ENCODE measurements at regions not wholly inside any gene's neighbourhood (a gene's known extent, or its start where the extent isn't known, plus 50 kb on each side); places are given as distances from the start of the nearest gene placed in this dataset.
A peak's percentile ranks its signal among the peaks of the same experiment; 100 is the strongest.
"Not testable (repeated sequence)": the region's sequence is repeated elsewhere in the genome, so short reads cannot be mapped to it uniquely, and the experiment has no call there.

DNA sequence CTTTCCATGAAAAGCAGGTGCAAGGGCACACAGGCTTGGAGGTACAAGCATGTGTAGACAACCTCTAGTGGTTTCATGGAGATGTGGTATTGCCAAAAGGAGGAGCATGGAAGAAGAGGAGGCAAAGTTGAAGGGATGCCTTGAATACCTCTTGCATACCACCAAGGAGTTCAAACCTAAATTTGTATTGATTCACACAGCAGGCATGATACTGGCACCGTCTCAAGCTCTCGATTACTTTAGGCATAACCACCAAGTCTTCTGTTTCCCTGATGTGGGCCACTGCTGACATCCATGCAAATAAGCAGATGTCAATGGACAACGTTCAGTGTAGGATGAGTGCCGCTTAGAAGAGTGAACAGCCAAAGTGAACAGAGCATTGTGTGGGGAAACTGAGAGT is 87.1 kb downstream of the SCN11A start:
- DNase-seq: no peak

DNA sequence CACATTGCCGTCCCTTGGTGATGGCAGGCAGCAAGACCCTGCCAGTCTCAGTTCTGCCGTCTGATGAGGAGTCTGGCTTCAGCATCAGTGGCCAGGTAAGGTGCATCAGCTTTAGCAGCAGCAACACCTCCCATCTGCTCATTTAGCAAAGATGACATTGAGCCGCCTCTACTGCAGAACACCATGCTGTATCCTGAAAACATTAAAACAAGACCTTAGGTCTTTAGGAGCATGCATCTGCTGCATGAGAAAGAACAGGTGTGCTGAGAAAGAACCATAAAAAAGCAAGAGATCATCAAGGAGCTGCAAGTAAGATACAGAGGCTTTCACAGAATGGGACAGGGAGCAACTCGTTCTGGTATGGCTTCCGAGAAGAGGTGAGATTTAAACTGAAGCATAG is 87.5 kb downstream of the SCN11A start:
- DNase-seq: no peak

DNA sequence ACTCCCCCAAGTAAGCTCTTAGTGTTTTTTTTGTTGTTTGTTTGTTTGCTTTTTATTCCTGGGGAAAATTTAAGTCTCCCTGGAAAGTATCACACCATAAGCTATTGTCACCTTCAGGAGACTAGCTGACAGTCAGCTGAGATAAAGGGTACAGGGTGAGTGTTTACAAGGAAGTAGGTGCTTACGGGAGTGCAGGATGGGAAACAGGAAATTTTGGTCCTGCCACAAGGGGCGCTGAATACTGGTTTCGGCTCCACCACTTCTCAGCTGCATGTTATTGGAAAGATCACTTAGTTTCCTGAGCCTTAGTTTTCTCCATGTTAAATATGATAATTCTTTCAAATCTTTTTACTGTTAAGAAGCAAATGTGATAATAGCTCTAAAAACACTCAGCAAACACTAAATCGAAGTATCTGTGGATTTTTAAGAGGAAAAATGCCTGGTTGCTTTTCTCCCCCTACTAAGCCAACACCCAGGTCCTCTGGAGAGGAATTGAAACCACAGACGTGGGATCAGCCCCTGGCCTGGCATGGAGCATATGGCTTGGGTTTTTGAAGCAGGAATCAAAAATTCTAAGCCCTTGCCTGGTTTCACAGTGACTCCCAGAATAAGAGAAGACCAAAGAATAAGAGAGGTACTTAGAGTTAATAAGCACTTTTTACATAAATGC is 90.7 kb downstream of the SCN11A start:
- DNase-seq: peak; percentile 45

GRCh38 chr3:38960042-38960622 is 91.6 kb downstream of the SCN11A start:
- no peak for DNase-seq

- no peak for DNase-seq
These were observed 93.6 kb downstream of the SCN11A start for GRCh38 chr3:38958026-38958720.

DNA sequence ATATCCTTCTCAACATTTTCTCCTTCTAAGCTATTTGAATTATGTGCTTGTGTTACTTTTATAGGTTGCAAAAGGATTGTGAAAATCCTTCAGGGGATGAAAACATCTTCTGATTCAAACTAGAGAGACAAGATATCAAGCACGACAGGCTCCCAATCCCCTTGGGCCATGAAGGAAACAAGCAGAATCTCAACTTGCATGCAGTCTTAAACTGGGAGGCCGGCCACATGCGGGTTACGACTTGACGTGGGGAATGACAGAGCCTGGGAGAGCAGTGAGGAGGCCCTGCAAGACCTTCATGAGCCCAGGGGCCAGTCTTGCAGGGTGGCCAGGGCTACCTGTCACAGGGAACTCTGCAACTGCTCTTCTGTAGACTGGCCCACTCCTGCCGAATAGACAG is 94.4 kb downstream of the SCN11A start:
- no peak for DNase-seq

DNA sequence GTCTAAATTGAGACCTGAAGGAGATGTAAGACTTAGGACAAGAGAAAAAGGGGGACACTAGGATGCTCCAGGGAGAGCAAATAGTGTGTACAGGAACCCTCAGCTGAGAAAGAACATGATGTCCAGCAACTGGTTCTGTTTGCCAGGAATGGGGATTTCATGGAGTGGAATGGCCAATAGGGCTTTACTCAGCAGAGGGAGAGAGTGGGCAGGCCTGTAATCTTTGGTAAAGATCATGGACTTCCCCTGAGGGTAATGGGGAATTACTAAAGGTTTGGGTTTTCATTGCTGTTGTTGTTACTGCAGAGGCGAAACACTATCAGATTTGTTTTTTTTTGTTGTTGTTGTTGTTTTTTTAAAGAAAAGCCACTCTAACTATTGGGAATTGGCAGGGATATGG is 99.0 kb downstream of the SCN11A start:
- DNase-seq: no peak

DNA sequence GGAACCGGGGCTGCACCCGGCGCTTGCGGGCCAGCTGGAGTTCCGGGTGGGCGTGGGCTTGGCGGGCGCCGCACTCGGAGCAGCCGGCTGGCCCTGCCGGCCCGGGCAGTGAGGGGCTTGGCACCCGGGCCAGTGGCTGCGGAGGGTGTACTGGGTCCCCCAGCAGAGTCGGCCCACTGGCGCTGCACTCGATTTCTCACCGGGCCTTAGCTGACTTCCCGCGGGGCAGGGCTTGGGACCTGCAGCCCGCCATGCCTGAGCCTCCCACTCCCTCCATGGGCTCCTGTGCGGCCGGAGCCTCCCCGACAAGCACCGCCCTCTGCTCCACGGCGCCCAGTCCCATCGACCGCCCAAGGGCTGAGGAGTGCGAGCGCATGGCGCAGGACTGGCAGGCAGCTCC is 100.6 kb downstream of the SCN11A start:
- not testable (repeated sequence) for DNase-seq

DNA sequence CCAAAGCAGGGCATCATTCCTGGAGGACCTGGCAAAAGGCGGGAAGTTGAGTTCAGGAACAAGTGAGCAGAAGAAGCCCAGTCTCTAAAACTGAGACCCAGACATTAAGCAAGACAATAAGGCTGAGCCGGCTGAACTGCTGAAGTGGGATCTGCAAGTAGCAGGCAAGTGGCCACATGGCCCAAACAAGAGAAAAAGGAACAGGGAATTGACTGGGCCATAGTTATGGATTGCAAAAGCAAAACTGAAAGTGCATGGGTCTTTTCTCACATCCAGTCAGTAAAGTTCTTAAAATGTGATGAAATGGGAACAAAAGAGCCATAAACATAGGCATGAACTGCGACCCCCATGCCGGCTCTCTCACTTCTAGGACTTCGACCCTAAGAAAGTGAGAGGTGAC is 101.2 kb downstream of the SCN11A start:
- no peak for DNase-seq

GRCh38 chr3:38949994-38950393 is 101.8 kb downstream of the SCN11A start:
- DNase-seq: no peak

- DNase-seq: no peak
These were observed 111.3 kb downstream of the SCN11A start for GRCh38 chr3:38940394-38940793.

DNA sequence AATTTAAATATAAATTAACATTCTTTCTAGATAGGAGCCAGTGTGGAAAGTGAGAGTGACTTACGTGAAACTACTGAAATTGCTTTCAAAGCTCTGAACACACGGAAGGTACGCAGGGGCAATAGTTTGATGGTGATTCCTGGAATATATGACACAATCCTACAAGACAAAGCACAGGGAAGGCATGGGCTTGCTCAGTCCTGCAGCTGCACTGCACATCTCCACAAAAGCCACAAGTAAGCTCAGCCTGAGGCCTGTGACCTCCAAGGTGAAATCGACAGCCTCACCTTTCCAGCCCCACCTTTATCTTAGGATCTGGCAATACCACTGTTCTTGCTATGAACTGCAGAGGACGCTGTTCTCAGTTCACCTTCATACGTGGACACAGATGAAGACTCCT is 109.3 kb upstream of the SCN10A start:
- no peak for DNase-seq

- no peak for DNase-seq
These were observed 100.7 kb upstream of the SCN10A start for GRCh38 chr3:38916706-38917105.

DNA sequence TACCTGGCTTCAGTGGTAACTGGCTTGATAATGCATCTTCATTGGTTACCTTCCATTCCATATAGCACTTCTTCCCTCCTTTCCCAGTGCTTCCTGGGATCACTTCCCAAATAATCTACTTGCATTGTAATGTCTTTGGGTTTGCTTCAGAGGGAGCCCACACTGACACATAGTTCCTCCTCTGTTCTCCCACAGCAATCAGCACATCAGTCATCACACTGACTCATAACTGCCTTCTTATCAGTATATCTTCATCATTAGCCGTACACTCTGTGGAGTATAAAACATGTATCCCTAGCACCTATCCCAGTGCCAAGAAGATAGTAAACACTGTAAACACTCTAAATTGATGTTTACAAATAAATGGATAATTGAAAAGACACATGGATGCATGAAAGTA is 91.4 kb upstream of the SCN10A start:
- DNase-seq: no peak

GRCh38 chr3:38890426-38890825 is 74.4 kb upstream of the SCN10A start:
- DNase-seq: no peak

- DNase-seq: no peak
These were observed 62.6 kb upstream of the SCN10A start for GRCh38 chr3:38878646-38879045.
